ENCODE measurements at regions not wholly inside any gene's neighbourhood (a gene's known extent, or its start where the extent isn't known, plus 50 kb on each side); places are given as distances from the start of the nearest gene placed in this dataset.

DNA sequence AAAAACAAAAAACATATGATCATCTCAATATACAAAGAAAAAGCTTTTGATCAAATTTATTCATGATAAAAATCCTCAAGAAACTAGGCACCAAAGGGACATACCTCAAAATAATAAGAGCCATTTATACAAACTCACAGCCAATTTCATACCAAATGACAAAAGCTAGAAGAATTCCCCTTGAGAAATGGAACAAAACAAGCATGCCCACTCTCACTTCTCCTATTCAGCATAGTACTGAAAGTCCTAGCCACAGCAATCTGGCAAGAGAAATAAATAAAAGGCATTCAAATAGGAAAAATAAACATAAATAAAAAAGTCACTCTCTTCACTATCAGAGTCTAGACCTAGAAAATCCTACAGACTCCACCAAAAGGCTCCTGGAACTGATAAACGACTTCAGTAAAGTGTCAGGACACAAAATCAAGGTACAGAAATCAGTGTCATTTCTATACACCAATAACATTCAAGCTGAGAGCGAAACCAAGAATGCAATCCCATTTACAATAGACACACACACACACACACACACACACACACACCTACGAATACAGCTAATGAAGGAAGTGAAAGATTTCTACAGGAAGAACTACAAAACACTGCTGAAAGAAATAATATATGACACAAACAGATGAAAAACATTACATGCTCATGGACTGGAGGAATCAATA lies 1486.2 kb upstream of the SEL1L start:
- dilution Hi-C loops (cut with MboI; ENCODE audit: extremely low pct_ligation_motif_present, low sequenced_read_pairs) (no loop called here), intact Hi-C loops (cut with micrococcal nuclease) (no loop called here)
- H4K20me1 ChIP-seq (replicated peaks; ENCODE audit: control insufficient read depth, extremely low read depth, insufficient read depth, low read length) = no peaks in the 10 kb centered on the region
- no peak overlapping the region for H3K9ac ChIP-seq (replicated peaks; ENCODE audit: extremely low read depth, insufficient read depth, low read length)
- H3K9me3 ChIP-seq (replicated peaks; ENCODE audit: control insufficient read depth, insufficient read depth, low read length) = no peaks in the 10 kb centered on the region
- BruUV-seq (replicated peaks) = no TSS peak
- no peaks in the 10 kb centered on the region for H3K79me2 ChIP-seq (ENCODE audit: control insufficient read depth, insufficient read depth, low read length)
- no peaks in the 10 kb centered on the region for H3K27me3 ChIP-seq (ENCODE audit: control insufficient read depth in 2 of 2, insufficient read depth in 2 of 2, low read length in 2 of 2)
- H3K4me3 ChIP-seq (replicated peaks in 1 of 3; ENCODE audit: insufficient read depth in 1 of 3, low read depth in 1 of 3, low read length in 3 of 3) = no peak overlapping the region
- H3K4me1 ChIP-seq (ENCODE audit: control insufficient read depth, extremely low read depth, insufficient read depth, low read length) = no peaks in the 10 kb centered on the region
- ChIA-PET CTCF (no interaction called here), POLR2A (no interaction called here)
- DNase-seq (ENCODE audit: low read depth, low spot score) = no peak
- H3K9me1 ChIP-seq (replicated peaks; ENCODE audit: control insufficient read depth, extremely low read depth, insufficient read depth, low read length) = no peaks in the 10 kb centered on the region
- TF ChIP-seq MYC (IDR thresholded peaks at IDR 0.05; ENCODE audit: low read depth, low read length) (no peak), JUN (IDR thresholded peaks at IDR 0.05; ENCODE audit: borderline replicate concordance, insufficient read depth, insufficient read length, low read depth) (no peak), POLR2A (IDR thresholded peaks at IDR 0.05; ENCODE audit: low read depth, low read length) (no peak), FOS (IDR thresholded peaks at IDR 0.05; ENCODE audit: borderline replicate concordance, insufficient read depth, low read length) (no peak), EZH2 (IDR thresholded peaks at IDR 0.05; ENCODE audit: borderline replicate concordance, low read depth, low read length, severe bottlenecking) (no peak), GATA2 (IDR thresholded peaks at IDR 0.05; ENCODE audit: insufficient read depth, insufficient read length, low read depth, low read length) (no peak), POLR2AphosphoS5 (IDR thresholded peaks at IDR 0.05; ENCODE audit: insufficient read depth, low read depth, low read length) (no peak)
- TF ChIP-seq, protein P1, sequence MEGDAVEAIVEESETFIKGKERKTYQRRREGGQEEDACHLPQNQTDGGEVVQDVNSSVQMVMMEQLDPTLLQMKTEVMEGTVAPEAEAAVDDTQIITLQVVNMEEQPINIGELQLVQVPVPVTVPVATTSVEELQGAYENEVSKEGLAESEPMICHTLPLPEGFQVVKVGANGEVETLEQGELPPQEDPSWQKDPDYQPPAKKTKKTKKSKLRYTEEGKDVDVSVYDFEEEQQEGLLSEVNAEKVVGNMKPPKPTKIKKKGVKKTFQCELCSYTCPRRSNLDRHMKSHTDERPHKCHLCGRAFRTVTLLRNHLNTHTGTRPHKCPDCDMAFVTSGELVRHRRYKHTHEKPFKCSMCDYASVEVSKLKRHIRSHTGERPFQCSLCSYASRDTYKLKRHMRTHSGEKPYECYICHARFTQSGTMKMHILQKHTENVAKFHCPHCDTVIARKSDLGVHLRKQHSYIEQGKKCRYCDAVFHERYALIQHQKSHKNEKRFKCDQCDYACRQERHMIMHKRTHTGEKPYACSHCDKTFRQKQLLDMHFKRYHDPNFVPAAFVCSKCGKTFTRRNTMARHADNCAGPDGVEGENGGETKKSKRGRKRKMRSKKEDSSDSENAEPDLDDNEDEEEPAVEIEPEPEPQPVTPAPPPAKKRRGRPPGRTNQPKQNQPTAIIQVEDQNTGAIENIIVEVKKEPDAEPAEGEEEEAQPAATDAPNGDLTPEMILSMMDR (IDR thresholded peaks at IDR 0.05; ENCODE audit: extremely low read depth in 1 of 2, insufficient read depth in 1 of 2, low read depth in 1 of 2, low read length in 2 of 2) = no peak
- TF ChIP-seq, protein P2, sequence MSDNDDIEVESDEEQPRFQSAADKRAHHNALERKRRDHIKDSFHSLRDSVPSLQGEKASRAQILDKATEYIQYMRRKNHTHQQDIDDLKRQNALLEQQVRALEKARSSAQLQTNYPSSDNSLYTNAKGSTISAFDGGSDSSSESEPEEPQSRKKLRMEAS (IDR thresholded peaks at IDR 0.05; ENCODE audit: insufficient read depth, insufficient read length) = no peak
- FAIRE-seq = no peak
- no peak overlapping the region for H2AFZ ChIP-seq (ENCODE audit: low read depth, low read length)
- H3K36me3 ChIP-seq (ENCODE audit: control insufficient read depth in 2 of 2, extremely low read depth in 1 of 2, insufficient read depth in 2 of 2, low read length in 2 of 2) = no peaks in the 10 kb centered on the region
- no peak overlapping the region for H3K27ac ChIP-seq (ENCODE audit: insufficient read depth, low read depth, low read length)
- H3K4me2 ChIP-seq (ENCODE audit: insufficient read depth, low read length) = no peak overlapping the region
